ENCODE measurements at regions not wholly inside any gene's neighbourhood (a gene's known extent, or its start where the extent isn't known, plus 50 kb on each side); places are given as distances from the start of the nearest gene placed in this dataset.

GRCh38 chr20:24370911-24371695 is 98.3 kb upstream of the SYNDIG1 start:
- WGBS (ENCODE audit: low lambda C conversion rate, missing lambda C conversion rate) = 89% methylated on average over 7 of the region's 7 CpGs

GRCh38 chr20:24370249-24370648 is 99.2 kb upstream of the SYNDIG1 start:
- H3K4me3 ChIP-seq = no peak overlapping the region
- no peaks in the 10 kb centered on the region for H3K36me3 ChIP-seq (replicated peaks; ENCODE audit: insufficient read depth, low read depth)
- no peak for DNase-seq (ENCODE audit: low spot score)
- no peak overlapping the region for H3K4me2 ChIP-seq
- no peaks in the 10 kb centered on the region for H3K9me2 ChIP-seq (replicated peaks; ENCODE audit: insufficient read depth)
- no peak overlapping the region for H2AFZ ChIP-seq
- H4K20me1 ChIP-seq (ENCODE audit: insufficient read depth, poor library complexity, severe bottlenecking) = no peaks in the 10 kb centered on the region
- no peaks in the 10 kb centered on the region for H3K79me2 ChIP-seq
- no peak overlapping the region for H3K27ac ChIP-seq
- TF ChIP-seq EZH2phosphoT487 (IDR thresholded peaks at IDR 0.05; ENCODE audit: low read depth, severe bottlenecking, unreplicated experiment) (no peak), CTCF (IDR thresholded peaks at IDR 0.05; ENCODE audit: poor library complexity) (no peak), EZH2 (IDR thresholded peaks at IDR 0.05; ENCODE audit: borderline replicate concordance) (no peak)
- H3K4me1 ChIP-seq (ENCODE audit: insufficient read depth) = no peaks in the 10 kb centered on the region
- 90% methylated on average over 6 of the region's 6 CpGs for WGBS (ENCODE audit: low lambda C conversion rate, missing lambda C conversion rate)
- H3K27me3 ChIP-seq = no peaks in the 10 kb centered on the region
- H3K9me3 ChIP-seq (ENCODE audit: low read depth) = no peaks in the 10 kb centered on the region

More at GRCh38 chr20:24370911-24371695, 98.3 kb upstream of the SYNDIG1 start:
- Histone ChIP-seq H3K9me2 (replicated peaks; ENCODE audit: insufficient read depth) (no peaks in the 10 kb centered on the region), H3K27me3 (no peaks in the 10 kb centered on the region), H4K20me1 (ENCODE audit: insufficient read depth, poor library complexity, severe bottlenecking) (no peaks in the 10 kb centered on the region), H3K4me2 (no peak overlapping the region), H3K79me2 (no peaks in the 10 kb centered on the region), H2AFZ (no peak overlapping the region), H3K4me1 (ENCODE audit: insufficient read depth) (no peaks in the 10 kb centered on the region), H3K27ac (no peak overlapping the region), H3K4me3 (no peak overlapping the region), H3K36me3 (replicated peaks; ENCODE audit: insufficient read depth, low read depth) (no peaks in the 10 kb centered on the region), H3K9me3 (ENCODE audit: low read depth) (no peaks in the 10 kb centered on the region)
- TF ChIP-seq EZH2phosphoT487 (IDR thresholded peaks at IDR 0.05; ENCODE audit: low read depth, severe bottlenecking, unreplicated experiment) (no peak), EZH2 (IDR thresholded peaks at IDR 0.05; ENCODE audit: borderline replicate concordance) (no peak), CTCF (IDR thresholded peaks at IDR 0.05; ENCODE audit: poor library complexity) (no peak)
- no peak for DNase-seq (ENCODE audit: low spot score)

- Histone ChIP-seq H4K20me1 (ENCODE audit: insufficient read depth, poor library complexity, severe bottlenecking) (no peaks in the 10 kb centered on the region), H3K36me3 (replicated peaks; ENCODE audit: insufficient read depth, low read depth) (no peaks in the 10 kb centered on the region), H3K4me3 (no peak overlapping the region), H3K9me3 (ENCODE audit: low read depth) (no peaks in the 10 kb centered on the region), H3K4me2 (no peak overlapping the region), H3K4me1 (ENCODE audit: insufficient read depth) (no peaks in the 10 kb centered on the region), H2AFZ (no peak overlapping the region), H3K27me3 (no peaks in the 10 kb centered on the region), H3K9me2 (replicated peaks; ENCODE audit: insufficient read depth) (no peaks in the 10 kb centered on the region), H3K27ac (no peak overlapping the region), H3K79me2 (no peaks in the 10 kb centered on the region)
- no peak for DNase-seq (ENCODE audit: low spot score)
- TF ChIP-seq EZH2phosphoT487 (IDR thresholded peaks at IDR 0.05; ENCODE audit: low read depth, severe bottlenecking, unreplicated experiment) (no peak), EZH2 (IDR thresholded peaks at IDR 0.05; ENCODE audit: borderline replicate concordance) (no peak), CTCF (IDR thresholded peaks at IDR 0.05; ENCODE audit: poor library complexity) (no peak)
- 90% methylated on average over 4 of the region's 4 CpGs for WGBS (ENCODE audit: low lambda C conversion rate, missing lambda C conversion rate)
Observed at GRCh38 chr20:24368253-24368652, 101.2 kb upstream of the SYNDIG1 start.

Data from hepatocyte (in vitro differentiated cells).